NB4 (cell line): ENCODE measurements at regions not wholly inside any gene's neighbourhood (a gene's known extent, or its start where the extent isn't known, plus 50 kb on each side); places are given as distances from the start of the nearest gene placed in this dataset.
A peak's percentile ranks its signal among the peaks of the same experiment; 100 is the strongest.
"Not testable (repeated sequence)": the region's sequence is repeated elsewhere in the genome, so short reads cannot be mapped to it uniquely, and the experiment has no call there.

ENCODE experiments used
- DNase-seq: peaks from one replicate; pipeline ENCODE4 v3.0.0; 2010; ENCODE audit warnings: low read depth
- H3K4me3 ChIP-seq: one replicate; pipeline ENCODE4 v1.5.1; 2011; ENCODE audit warnings: mild to moderate bottlenecking, low read depth, low read length, moderate library complexity
- MYC ChIP-seq: IDR thresholded peaks from 2 replicates; pipeline ENCODE4 v1.6.1; 2011; ENCODE audit warnings: low read depth, low read length
- POLR2A ChIP-seq: IDR thresholded peaks from 2 replicates; pipeline ENCODE4 v1.6.1; 2011; ENCODE audit warnings: mild to moderate bottlenecking; ENCODE audit not compliant: insufficient read length; ENCODE audit errors: extremely low read depth
- TF ChIP-seq, protein P1 (sequence below): IDR thresholded peaks from 2 replicates; pipeline ENCODE4 v1.6.1; 2011; ENCODE audit warnings: low read depth, low read length
- TF ChIP-seq, protein P2 (sequence below): IDR thresholded peaks from one replicate; pipeline ENCODE4 v1.5.1; 2012; ENCODE audit warnings: low read depth, low read length

DNA sequence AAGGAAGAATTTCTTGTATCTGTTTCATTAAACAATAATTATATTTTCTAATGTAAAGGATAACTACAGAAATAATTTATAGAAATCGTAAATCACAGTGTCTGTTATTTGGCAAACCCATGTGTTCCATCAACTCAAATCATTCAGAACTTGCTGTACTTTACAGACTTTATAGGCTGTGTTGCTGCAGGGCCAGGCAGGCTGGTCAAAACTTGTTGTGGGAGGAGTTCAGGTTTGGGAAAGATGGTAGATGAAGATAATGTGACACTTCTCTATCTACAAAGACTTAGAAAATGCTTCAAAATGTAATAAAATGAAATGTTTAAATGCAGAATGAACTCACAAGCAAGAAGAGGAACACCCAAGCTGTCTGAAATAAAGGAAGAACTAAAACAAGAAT is 183.4 kb downstream of the SEMA6D start:
- H3K4me3 ChIP-seq: no peak overlapping the region
- no peak for DNase-seq
- TF ChIP-seq POLR2A: no peak

DNA sequence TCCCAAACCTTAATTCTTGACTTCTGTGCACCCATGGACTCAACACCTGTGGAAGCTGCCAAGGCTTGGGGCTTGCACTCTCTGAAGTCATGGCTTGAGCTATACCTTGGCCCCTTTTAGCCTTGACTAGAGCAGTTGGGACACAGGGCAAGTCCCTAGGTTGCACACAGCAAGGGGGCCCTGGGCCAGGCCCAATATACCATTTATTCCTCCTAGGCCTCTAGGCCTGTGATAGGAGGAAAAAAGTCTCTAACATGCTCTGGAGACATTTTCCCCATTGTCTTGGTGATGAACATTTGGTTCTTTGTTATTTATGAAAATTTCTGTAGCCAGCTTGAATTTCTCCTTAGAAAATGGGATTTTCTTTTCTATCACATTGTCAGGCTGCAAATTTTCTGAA is 186.1 kb downstream of the SEMA6D start:
- no peak overlapping the region for H3K4me3 ChIP-seq
- TF ChIP-seq, protein P1, sequence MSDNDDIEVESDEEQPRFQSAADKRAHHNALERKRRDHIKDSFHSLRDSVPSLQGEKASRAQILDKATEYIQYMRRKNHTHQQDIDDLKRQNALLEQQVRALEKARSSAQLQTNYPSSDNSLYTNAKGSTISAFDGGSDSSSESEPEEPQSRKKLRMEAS: no peak
- TF ChIP-seq, protein P2, sequence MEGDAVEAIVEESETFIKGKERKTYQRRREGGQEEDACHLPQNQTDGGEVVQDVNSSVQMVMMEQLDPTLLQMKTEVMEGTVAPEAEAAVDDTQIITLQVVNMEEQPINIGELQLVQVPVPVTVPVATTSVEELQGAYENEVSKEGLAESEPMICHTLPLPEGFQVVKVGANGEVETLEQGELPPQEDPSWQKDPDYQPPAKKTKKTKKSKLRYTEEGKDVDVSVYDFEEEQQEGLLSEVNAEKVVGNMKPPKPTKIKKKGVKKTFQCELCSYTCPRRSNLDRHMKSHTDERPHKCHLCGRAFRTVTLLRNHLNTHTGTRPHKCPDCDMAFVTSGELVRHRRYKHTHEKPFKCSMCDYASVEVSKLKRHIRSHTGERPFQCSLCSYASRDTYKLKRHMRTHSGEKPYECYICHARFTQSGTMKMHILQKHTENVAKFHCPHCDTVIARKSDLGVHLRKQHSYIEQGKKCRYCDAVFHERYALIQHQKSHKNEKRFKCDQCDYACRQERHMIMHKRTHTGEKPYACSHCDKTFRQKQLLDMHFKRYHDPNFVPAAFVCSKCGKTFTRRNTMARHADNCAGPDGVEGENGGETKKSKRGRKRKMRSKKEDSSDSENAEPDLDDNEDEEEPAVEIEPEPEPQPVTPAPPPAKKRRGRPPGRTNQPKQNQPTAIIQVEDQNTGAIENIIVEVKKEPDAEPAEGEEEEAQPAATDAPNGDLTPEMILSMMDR: no peak
- TF ChIP-seq MYC (no peak), POLR2A (no peak)
- DNase-seq: no peak

DNA sequence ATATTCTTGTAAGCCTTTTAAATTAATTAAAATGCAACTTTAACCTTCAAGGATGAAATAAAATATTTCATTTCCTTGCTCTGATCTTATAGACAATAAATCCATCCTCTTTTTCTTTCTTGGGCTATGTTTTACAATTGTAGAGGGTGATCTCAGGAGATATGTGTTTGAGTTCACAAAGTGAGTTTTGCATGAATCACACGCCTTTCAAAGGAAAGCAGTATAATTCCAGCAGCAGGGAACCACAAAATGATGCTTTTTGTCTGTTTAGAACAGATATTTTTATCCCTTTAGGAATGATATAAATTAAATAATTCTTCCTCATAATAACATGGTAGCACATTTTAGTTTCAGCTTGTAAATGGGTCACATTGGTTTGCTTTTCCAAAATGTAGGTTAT is 191.2 kb downstream of the SEMA6D start:
- H3K4me3 ChIP-seq: no peak overlapping the region
- no peak for DNase-seq
- no peak for TF ChIP-seq POLR2A
- TF ChIP-seq, protein P2: no peak
- TF ChIP-seq, protein P1: no peak
- TF ChIP-seq MYC: no peak

DNA sequence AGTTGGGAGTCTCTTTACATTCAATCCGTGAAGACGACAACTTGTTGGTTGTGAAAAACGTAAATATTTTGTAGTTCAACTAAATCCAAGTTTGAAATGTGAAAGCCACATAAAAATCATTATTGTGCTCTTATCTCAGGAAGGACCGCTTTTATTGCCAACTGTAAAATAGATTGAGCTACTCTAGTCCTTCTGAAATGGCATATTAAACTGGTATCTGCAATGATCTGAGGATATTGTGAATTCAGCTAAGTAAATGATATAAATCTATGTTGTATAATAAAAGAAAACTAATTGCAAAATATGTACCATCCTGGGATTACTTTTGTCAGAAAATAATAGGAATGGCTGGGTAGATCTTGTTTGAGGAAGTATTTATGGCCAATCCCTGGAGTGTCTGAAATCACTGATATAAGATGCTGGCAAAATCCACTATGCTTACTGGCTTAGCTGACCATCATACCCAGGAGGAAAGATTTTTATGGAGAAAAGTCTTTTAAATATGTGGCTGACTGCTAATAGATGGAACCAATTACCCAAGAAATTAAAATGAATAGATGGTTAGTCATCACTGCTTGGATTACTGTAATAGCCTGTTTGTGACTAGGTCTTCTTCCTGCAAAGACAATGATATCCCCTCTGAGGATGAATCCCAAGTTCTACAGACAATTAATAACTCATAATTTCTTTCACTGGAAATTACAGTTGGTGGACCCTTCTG is 191.8 kb downstream of the SEMA6D start:
- TF ChIP-seq POLR2A: no peak
- no peak for TF ChIP-seq MYC
- TF ChIP-seq, protein P1: no peak
- TF ChIP-seq, protein P2: no peak
- H3K4me3 ChIP-seq: no peak overlapping the region
- no peak for DNase-seq

DNA sequence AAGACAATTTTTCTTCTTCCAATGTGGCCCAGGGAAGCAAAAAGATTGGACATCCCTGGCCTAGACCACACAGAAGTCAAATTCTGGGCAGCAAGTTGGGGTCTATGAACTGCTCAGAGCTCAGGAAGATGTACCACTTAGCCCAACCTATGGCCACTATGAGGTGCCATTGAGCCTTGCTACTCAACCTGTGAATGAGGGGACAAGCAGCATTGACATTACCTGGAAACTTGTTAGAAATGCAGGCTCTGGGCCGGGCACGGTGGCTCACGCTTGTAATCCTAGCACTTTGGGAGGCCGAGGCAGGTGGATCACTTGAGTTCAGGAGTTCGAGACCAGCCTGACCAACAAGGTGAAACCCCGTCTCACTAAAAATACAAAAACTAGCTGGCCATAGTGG is 195.6 kb downstream of the SEMA6D start:
- H3K4me3 ChIP-seq: not testable (repeated sequence)
- peak; percentile 9 for DNase-seq

DNA sequence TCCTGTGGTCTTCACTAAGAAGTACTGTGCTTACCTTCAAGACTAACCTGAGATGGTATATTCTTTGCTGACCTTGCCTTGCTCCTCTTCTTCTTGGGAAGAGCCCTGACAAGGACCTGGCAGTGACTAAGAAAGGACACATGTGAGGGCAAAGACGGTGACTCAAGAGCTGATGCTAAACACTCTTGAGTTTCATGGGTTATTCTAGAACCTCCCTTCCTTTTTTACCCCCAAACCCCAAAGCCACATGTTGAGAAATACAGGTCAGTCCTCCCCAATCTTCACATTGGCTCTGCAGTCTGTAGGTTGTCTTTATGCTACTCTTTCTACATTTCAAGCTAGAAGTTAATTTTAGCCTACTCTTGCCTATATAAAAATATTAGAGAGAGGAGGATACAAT is 200.6 kb downstream of the SEMA6D start:
- DNase-seq: no peak
- TF ChIP-seq, protein P2: no peak
- TF ChIP-seq POLR2A (no peak), MYC (no peak)
- TF ChIP-seq, protein P1: no peak

DNA sequence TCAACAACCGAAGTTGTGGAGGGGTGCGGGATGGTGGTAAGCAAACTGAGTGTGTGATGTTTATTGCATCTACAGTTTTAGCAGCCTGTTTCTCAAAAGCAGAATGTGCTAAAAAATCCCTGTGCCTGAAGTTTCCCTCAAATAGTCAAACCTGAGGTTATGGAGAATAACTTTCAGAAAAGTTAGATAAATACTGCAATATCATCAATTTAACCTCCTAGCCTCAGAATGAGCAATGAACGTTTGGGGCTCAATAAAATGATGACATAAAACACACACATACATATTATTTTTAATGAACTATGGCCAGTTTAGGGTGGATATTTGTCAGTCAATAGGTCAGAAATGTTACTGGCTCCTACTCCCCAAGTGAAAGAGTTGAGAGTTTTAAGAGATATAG is 201.6 kb downstream of the SEMA6D start:
- H3K4me3 ChIP-seq: no peak overlapping the region
- TF ChIP-seq, protein P1: no peak
- TF ChIP-seq, protein P2: no peak
- TF ChIP-seq MYC (no peak), POLR2A (no peak)
- no peak for DNase-seq

More for the DNA sequence above, 200.6 kb downstream of the SEMA6D start:
- no peak overlapping the region for H3K4me3 ChIP-seq
